Right lobe of liver (tissue), 6 donors: ENCODE measurements at regions not wholly inside any gene's neighbourhood (a gene's known extent, or its start where the extent isn't known, plus 50 kb on each side); places are given as distances from the start of the nearest gene placed in this dataset.

Source experiments
- ATAC-seq, 4 donors: fragments of 200-7000 bp; cut with Tn5 transposase; one replicate each; pipeline ENCODE4 v1.9.1; 2020; ENCODE audit warnings: mild to moderate bottlenecking in 4 of 4, moderate library complexity in 4 of 4
- DNase-seq, 3 donors: peaks; one replicate each; pipeline ENCODE4 v3.0.0-alpha.2; 2020
- H3K27ac ChIP-seq, 3 donors: fragments of 200-600 bp; one replicate each; pipeline ENCODE4 v1.8.0; 2022
- H3K27me3 ChIP-seq, 2 donors: fragments of 200-600 bp; one replicate each; pipeline ENCODE4 v1.8.0; 2022
- H3K36me3 ChIP-seq, 4 donors: fragments of 200-600 bp; sonication (generic) in 1 of 4; one replicate each; pipeline versions ENCODE4 v1.5.1 to v1.8.0; 2017 to 2022; ENCODE audit warnings: control low read depth in 1 of 4
- H3K4me1 ChIP-seq, 4 donors: fragments of 200-600 bp; sonication (generic) in 1 of 4; one replicate each; pipeline versions ENCODE4 v1.5.1 to v1.8.0; 2017 to 2022; ENCODE audit warnings: control low read depth in 1 of 4
- H3K4me3 ChIP-seq, 3 donors: fragments of 200-600 bp; one replicate each; pipeline ENCODE4 v1.8.0; 2022
- H3K9me3 ChIP-seq, 4 donors: fragments of 200-600 bp; sonication (generic) in 1 of 4; one replicate each; pipeline versions ENCODE4 v1.5.1 to v1.8.0; 2017 to 2022; ENCODE audit warnings: control low read depth in 1 of 4
- CTCF ChIP-seq, 4 donors: fragments of 200-600 bp in 3 of 4; fragments of 450-650 bp in 1 of 4; IDR thresholded peaks; one replicate each; pipeline versions ENCODE4 v1.5.1 to v1.8.0; 2016 to 2022; ENCODE audit warnings: antibody characterized with exemption in 4 of 4, mild to moderate bottlenecking in 2 of 4
- POLR2A ChIP-seq: fragments of 450-650 bp; IDR thresholded peaks from one replicate; pipeline ENCODE4 v1.6.1; 2017; ENCODE audit warnings: antibody characterized with exemption, mild to moderate bottlenecking
- WGBS: methylation state at CpG from one replicate; pipeline ENCODE4 v1.1.6; 2018; ENCODE audit warnings: low coverage, low lambda C conversion rate; ENCODE audit not compliant: insufficient coverage; ENCODE audit errors: missing lambda C conversion rate; 5-methylcytosine and 5-hydroxymethylcytosine counted together
- intact Hi-C, 2 donors: fragments of 100-400 bp; cut with DNase I; formaldehyde crosslinking; loops; one replicate each; pipeline versions ENCODE4 v1.11.2 to v1.14.1; 2022
- donor health status: DM: no; HTN: yes; CAD: no.
- donor health status: DM: no; HTN: no; CAD: no.
- donor health status: DM: no; HTN: no; CAD: no.
- donor health status: DM: no; HTN: yes; CAD: no.
- donor health status: DM: no; HTN: yes; CAD: no.

GRCh38 chr6:139754898-139755775 lies 380.7 kb upstream of the CITED2 start:
- Histone ChIP-seq H3K4me3 (peak overlapping the region in 1 of 3 donors; percentile 8), H3K27ac (peak overlapping the region in 2 of 3 donors; percentile 43 to 48), H3K9me3 (no peaks in the 10 kb centered on the region), H3K36me3 (no peaks in the 10 kb centered on the region), H3K27me3 (no peaks in the 10 kb centered on the region), H3K4me1 (peaks cover 0 to 33% (median 10%) of the 10 kb centered on the region in 4 donors)
- no peak for DNase-seq
- TF ChIP-seq POLR2A (no peak), CTCF (IDR thresholded peaks at IDR 0.05) (no peak)
- WGBS: 11% methylated on average over 6 of the region's 6 CpGs
- peak; percentile 83 to 93 (median 86) for ATAC-seq
- intact Hi-C loops: no loop called here

- no peaks in the 10 kb centered on the region for H3K27me3 ChIP-seq
- WGBS: 32% methylated on average over 4 of the region's 4 CpGs
- no peak for TF ChIP-seq CTCF (IDR thresholded peaks at IDR 0.05)
- no peak for TF ChIP-seq POLR2A
- intact Hi-C loops: no loop called here
- H3K36me3 ChIP-seq: no peaks in the 10 kb centered on the region
- peaks cover 0 to 37% (median 12%) of the 10 kb centered on the region in 4 donors for H3K4me1 ChIP-seq
- ATAC-seq (peak; percentile 32 to 66 (median 42)), DNase-seq (no peak)
- H3K9me3 ChIP-seq: no peaks in the 10 kb centered on the region
- H3K27ac ChIP-seq: no peak overlapping the region
- no peak overlapping the region for H3K4me3 ChIP-seq
Observed at GRCh38 chr6:139753198-139753861, 378.9 kb upstream of the CITED2 start.

- H3K36me3 ChIP-seq: no peaks in the 10 kb centered on the region
- H3K9me3 ChIP-seq: no peaks in the 10 kb centered on the region
- intact Hi-C loops: no loop called here
- DNase-seq (no peak), ATAC-seq (no peak)
- no peaks in the 10 kb centered on the region for H3K27me3 ChIP-seq
- peaks cover 0 to 28% (median 12%) of the 10 kb centered on the region in 4 donors for H3K4me1 ChIP-seq
- 88% methylated on average over 2 of the region's 2 CpGs for WGBS
- no peak for TF ChIP-seq CTCF (IDR thresholded peaks at IDR 0.05)
- no peak for TF ChIP-seq POLR2A
- H3K4me3 ChIP-seq: no peak overlapping the region
- H3K27ac ChIP-seq: no peak overlapping the region
Observed at GRCh38 chr6:139752086-139752485, 377.6 kb upstream of the CITED2 start.

GRCh38 chr6:139751179-139751578 lies 376.7 kb upstream of the CITED2 start:
- ATAC-seq (no peak), DNase-seq (no peak)
- peaks cover 0 to 28% (median 12%) of the 10 kb centered on the region in 4 donors for H3K4me1 ChIP-seq
- 96% methylated on average over 3 of the region's 3 CpGs for WGBS
- intact Hi-C loops: no loop called here
- H3K4me3 ChIP-seq: no peak overlapping the region
- no peaks in the 10 kb centered on the region for H3K27me3 ChIP-seq
- H3K36me3 ChIP-seq: no peaks in the 10 kb centered on the region
- TF ChIP-seq POLR2A (no peak), CTCF (IDR thresholded peaks at IDR 0.05) (no peak)
- no peak overlapping the region for H3K27ac ChIP-seq
- no peaks in the 10 kb centered on the region for H3K9me3 ChIP-seq
